AG04449 (cell line): ENCODE measurements at regions not wholly inside any gene's neighbourhood (a gene's known extent, or its start where the extent isn't known, plus 50 kb on each side); places are given as distances from the start of the nearest gene placed in this dataset.

ENCODE experiments used
- CTCF ChIA-PET: fragments of 350-600 bp; formaldehyde crosslinking; extraction: SDS; loops from one replicate; lab custom pipeline; 2021; ENCODE audit warnings: antibody characterized with exemption; lab: Yijun Ruan, JAX
- POLR2A ChIA-PET: fragments of 400-600, 350-600 bp; formaldehyde crosslinking; extraction: SDS; loops from one replicate; lab custom pipeline; 2020; ENCODE audit warnings: antibody characterized with exemption, inconsistent platforms; lab: Yijun Ruan, JAX
- DNase-seq: peaks from one replicate; pipeline ENCODE4 v3.0.0-alpha.2; 2010; ENCODE audit warnings: low read depth, low spot score
- H3K4me3 ChIP-seq: 2 replicates; pipeline ENCODE4 v1.5.1; 2011; ENCODE audit warnings: low read depth, mild to moderate bottlenecking, control low read depth, low read length
- CTCF ChIP-seq: IDR thresholded peaks from one replicate; pipeline ENCODE4 v1.5.1; 2011; ENCODE audit warnings: mild to moderate bottlenecking, moderate library complexity, low read length, control low read depth, inconsistent platforms; ENCODE audit not compliant: insufficient read depth; ENCODE audit errors: missing control alignments

DNA sequence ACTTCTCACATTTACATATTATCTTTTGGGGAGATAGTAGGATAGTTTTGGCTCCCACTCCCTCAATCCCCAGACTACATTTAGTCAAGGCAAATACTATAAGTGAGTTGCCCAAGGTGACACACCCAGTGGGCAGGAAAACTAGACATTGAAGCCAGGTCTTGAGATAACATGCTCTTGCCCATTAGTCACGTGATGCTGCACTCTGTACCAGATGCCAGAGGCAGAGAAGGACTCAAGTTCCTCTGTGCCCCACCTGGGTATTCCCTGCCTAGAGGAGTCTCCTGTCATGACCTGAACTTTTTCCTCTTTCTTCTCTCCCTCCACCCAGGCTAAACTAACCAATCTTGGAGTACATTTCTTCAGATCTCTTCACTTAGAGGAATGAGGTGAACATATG is 484.9 kb downstream of the BUD13 start:
- TF ChIP-seq CTCF, result no peak
- ChIA-PET CTCF (no interaction called here), POLR2A (no interaction called here)
- DNase-seq, result no peak
- no peak overlapping the region for H3K4me3 ChIP-seq

GRCh38 chr11:116285026-116285425 is 487.8 kb downstream of the BUD13 start:
- POLR2A ChIA-PET, result no interaction called here
- no peak for TF ChIP-seq CTCF
- CTCF ChIA-PET, result no interaction called here
- H3K4me3 ChIP-seq, result no peak overlapping the region
- no peak for DNase-seq

GRCh38 chr11:116283300-116283699 is 489.5 kb downstream of the BUD13 start:
- DNase-seq, result no peak
- TF ChIP-seq CTCF, result no peak
- ChIA-PET CTCF (no interaction called here), POLR2A (no interaction called here)
- no peak overlapping the region for H3K4me3 ChIP-seq

DNA sequence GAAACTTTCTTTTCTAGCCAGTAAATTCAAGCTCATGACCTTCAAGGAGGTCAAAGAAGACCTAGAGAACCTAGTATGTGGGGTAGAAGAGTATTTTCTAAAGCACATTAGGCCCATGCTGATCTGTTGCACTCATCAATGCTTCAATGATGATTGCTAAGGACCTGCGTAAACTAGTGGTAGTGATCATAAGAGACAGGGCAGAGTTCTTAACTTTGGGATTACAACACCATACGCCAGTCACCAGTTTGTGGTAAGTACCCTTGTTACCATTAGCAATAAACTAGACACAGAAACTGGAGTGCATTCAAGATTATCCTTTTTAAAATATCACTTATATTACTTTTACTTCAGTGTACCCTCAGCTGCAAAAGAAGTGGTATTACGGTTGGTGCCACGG is 490.3 kb downstream of the BUD13 start:
- no peak for DNase-seq
- TF ChIP-seq CTCF, result no peak
- no peak overlapping the region for H3K4me3 ChIP-seq
- CTCF ChIA-PET, result no interaction called here
- POLR2A ChIA-PET, result no interaction called here

GRCh38 chr11:116281173-116282160 is 491.3 kb downstream of the BUD13 start:
- no peak for DNase-seq
- H3K4me3 ChIP-seq, result no peak overlapping the region
- TF ChIP-seq CTCF, result no peak
- ChIA-PET CTCF (interaction anchor here (1.0 kb wide), 1 partner anchor 410 kb away, joined by 4 read pairs; no protein-coding TSS in a partner anchor), POLR2A (no interaction called here)

DNA sequence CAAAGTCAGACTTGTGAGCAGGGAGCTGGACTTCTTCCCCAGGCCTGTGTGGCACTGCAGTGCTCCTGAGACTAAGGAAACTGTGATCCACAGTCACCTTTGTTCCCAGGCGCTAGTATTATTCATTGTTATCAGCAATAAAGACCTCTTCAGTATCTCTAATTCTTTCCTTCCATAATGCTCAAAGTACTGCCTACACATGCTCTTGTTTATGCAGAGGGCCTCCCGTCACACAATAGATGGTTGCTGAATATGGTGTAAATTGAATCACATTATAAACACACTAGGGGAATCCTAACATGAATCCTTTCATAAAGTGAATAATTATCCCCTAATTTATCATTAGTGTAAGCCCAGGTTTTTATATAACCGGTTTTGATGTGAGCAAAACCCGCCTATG is 493.3 kb downstream of the BUD13 start:
- CTCF ChIA-PET, result no interaction called here
- POLR2A ChIA-PET, result no interaction called here
- no peak for TF ChIP-seq CTCF
- DNase-seq, result no peak
- no peak overlapping the region for H3K4me3 ChIP-seq
